Ishikawa (cell line): ENCODE measurements at regions not wholly inside any gene's neighbourhood (a gene's known extent, or its start where the extent isn't known, plus 50 kb on each side); places are given as distances from the start of the nearest gene placed in this dataset.

ENCODE experiments used
- CEBPB ChIP-seq: IDR thresholded peaks from 2 replicates; pipeline ENCODE4 v1.6.1; 2012
- CREB1 ChIP-seq: IDR thresholded peaks from 2 replicates; pipeline ENCODE4 v1.6.1; 2012; ENCODE audit warnings: low read depth
- EP300 ChIP-seq: IDR thresholded peaks from 2 replicates; pipeline ENCODE4 v1.6.1; 2012; ENCODE audit warnings: borderline replicate concordance
- FOXM1 ChIP-seq: IDR thresholded peaks from 2 replicates; pipeline ENCODE4 v1.6.1; 2012; ENCODE audit warnings: low read depth, borderline replicate concordance
- NFIC ChIP-seq: IDR thresholded peaks from 2 replicates; pipeline ENCODE4 v1.6.1; 2012
- RAD21 ChIP-seq: IDR thresholded peaks from 2 replicates; pipeline ENCODE4 v1.6.1; 2012; ENCODE audit warnings: low read depth
- TAF1 ChIP-seq: IDR thresholded peaks from 2 replicates; pipeline ENCODE4 v1.6.1; 2012; ENCODE audit warnings: low read depth, mild to moderate bottlenecking
- TCF12 ChIP-seq: IDR thresholded peaks from 2 replicates; pipeline ENCODE4 v1.6.1; 2012; ENCODE audit warnings: low read depth
- TEAD4 ChIP-seq: IDR thresholded peaks from 2 replicates; pipeline ENCODE4 v1.6.1; 2012
- ZBTB7A ChIP-seq: IDR thresholded peaks from 2 replicates; pipeline ENCODE4 v1.6.1; 2012; ENCODE audit warnings: low read depth
- TF ChIP-seq, protein P1 (sequence below): IDR thresholded peaks from 2 replicates; pipeline ENCODE4 v1.6.1; 2012
- TF ChIP-seq, protein P2 (sequence below): IDR thresholded peaks from 2 replicates; pipeline ENCODE4 v1.6.1; 2012
- TF ChIP-seq, protein P3 (sequence below): IDR thresholded peaks from 2 replicates; pipeline ENCODE4 v1.6.1; 2012; ENCODE audit warnings: low read depth, mild to moderate bottlenecking

- TF ChIP-seq CREB1 = no peak
- no peak for TF ChIP-seq EP300
- TF ChIP-seq TAF1 = no peak
- no peak for TF ChIP-seq RAD21
- TF ChIP-seq ZBTB7A = no peak
- no peak for TF ChIP-seq TCF12
- TF ChIP-seq, protein P1, sequence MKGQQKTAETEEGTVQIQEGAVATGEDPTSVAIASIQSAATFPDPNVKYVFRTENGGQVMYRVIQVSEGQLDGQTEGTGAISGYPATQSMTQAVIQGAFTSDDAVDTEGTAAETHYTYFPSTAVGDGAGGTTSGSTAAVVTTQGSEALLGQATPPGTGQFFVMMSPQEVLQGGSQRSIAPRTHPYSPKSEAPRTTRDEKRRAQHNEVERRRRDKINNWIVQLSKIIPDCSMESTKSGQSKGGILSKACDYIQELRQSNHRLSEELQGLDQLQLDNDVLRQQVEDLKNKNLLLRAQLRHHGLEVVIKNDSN = no peak
- TF ChIP-seq CEBPB = no peak
- TF ChIP-seq, protein P2, sequence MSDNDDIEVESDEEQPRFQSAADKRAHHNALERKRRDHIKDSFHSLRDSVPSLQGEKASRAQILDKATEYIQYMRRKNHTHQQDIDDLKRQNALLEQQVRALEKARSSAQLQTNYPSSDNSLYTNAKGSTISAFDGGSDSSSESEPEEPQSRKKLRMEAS = no peak
- TF ChIP-seq NFIC = no peak
- no peak for TF ChIP-seq FOXM1
- TF ChIP-seq TEAD4 = no peak
- TF ChIP-seq, protein P3, sequence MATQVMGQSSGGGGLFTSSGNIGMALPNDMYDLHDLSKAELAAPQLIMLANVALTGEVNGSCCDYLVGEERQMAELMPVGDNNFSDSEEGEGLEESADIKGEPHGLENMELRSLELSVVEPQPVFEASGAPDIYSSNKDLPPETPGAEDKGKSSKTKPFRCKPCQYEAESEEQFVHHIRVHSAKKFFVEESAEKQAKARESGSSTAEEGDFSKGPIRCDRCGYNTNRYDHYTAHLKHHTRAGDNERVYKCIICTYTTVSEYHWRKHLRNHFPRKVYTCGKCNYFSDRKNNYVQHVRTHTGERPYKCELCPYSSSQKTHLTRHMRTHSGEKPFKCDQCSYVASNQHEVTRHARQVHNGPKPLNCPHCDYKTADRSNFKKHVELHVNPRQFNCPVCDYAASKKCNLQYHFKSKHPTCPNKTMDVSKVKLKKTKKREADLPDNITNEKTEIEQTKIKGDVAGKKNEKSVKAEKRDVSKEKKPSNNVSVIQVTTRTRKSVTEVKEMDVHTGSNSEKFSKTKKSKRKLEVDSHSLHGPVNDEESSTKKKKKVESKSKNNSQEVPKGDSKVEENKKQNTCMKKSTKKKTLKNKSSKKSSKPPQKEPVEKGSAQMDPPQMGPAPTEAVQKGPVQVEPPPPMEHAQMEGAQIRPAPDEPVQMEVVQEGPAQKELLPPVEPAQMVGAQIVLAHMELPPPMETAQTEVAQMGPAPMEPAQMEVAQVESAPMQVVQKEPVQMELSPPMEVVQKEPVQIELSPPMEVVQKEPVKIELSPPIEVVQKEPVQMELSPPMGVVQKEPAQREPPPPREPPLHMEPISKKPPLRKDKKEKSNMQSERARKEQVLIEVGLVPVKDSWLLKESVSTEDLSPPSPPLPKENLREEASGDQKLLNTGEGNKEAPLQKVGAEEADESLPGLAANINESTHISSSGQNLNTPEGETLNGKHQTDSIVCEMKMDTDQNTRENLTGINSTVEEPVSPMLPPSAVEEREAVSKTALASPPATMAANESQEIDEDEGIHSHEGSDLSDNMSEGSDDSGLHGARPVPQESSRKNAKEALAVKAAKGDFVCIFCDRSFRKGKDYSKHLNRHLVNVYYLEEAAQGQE = no peak
Observed at GRCh38 chr2:191591025-191591424, 86.9 kb upstream of the NABP1 start.
